Activated gamma-delta T cell treated with Interleukin-2 at 50 U/mL for 16 hours (primary cell): ENCODE measurements at regions not wholly inside any gene's neighbourhood (a gene's known extent, or its start where the extent isn't known, plus 50 kb on each side); places are given as distances from the start of the nearest gene placed in this dataset.
"Not testable (repeated sequence)": the region's sequence is repeated elsewhere in the genome, so short reads cannot be mapped to it uniquely, and the experiment has no call there.

Source experiments
- DNase-seq: peaks from one replicate; pipeline ENCODE4 v3.0.0-alpha.2; 2020

GRCh38 chr6:15827496-15828255, 164.8 kb upstream of the DTNBP1 start:
- no peak for DNase-seq

DNA sequence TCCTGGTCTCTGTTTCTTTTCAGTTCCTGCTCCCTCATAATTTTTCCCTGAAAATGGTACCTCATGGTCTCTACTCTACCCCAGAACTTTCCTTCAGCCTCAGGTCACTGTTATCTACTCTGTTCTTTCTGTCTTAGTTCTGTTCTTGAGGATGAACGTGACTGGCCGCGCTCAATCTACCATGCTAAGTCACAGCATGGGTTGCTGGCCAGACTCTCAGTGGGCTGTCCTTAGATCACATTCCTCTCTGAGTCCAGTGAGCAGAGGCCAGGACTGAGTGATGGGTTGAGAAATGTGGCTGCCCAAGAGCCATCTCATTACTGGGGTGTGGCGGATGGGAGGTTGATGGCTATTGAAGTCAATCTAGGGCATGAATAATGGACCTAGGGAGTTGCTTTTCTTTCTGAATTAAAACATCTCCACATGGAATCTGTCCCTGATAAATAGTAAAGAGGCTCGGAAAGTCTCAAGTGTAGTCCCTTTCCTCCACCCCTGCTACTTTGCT, 164.0 kb upstream of the DTNBP1 start:
- no peak for DNase-seq

DNA sequence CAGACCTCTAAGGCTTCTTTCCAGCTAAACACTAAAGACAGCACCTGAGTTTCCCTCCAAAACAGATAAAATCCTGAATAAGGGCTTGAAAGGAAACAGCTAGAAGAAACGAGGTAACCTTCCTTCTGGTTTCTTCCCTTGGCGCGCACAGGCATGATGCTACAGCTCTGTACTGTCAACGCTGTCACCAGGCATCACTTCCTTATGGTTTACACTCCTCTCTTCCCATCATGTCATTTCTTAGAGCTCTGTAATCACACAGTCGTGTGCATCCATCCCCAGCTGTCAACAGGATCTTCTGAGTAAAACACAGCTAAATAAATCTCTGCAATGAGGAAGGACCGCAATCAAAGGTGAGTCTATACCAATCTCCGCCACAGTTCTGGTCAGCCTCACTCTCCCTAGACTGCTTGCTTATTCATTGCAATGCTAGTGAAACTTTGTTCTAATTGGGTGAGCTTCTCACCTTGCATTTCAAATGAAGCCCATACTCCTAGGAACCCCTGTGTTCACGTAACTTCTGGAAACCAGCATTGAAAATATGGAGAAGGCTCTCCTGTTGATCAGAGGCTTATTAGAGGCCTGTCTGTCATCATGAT, 162.6 kb upstream of the DTNBP1 start:
- no peak for DNase-seq

DNA sequence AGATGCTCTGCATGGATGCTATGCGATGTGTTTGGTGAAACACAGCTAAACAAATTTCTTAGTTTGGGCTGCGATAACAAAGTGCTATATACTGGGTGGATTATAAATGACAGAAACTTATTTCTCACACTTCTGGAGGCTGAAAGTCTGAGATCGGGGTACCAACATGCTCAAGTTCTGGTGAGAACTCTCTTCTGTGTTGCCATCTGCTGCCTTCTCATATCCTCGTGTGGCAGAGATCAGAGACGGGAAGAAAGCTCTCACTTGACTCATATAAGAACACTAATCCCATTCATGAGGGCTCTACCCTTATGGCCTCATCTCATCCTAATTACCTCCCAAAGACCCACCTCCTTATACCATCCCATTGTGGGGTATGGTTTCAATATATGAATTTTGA, 162.0 kb upstream of the DTNBP1 start:
- no peak for DNase-seq

DNA sequence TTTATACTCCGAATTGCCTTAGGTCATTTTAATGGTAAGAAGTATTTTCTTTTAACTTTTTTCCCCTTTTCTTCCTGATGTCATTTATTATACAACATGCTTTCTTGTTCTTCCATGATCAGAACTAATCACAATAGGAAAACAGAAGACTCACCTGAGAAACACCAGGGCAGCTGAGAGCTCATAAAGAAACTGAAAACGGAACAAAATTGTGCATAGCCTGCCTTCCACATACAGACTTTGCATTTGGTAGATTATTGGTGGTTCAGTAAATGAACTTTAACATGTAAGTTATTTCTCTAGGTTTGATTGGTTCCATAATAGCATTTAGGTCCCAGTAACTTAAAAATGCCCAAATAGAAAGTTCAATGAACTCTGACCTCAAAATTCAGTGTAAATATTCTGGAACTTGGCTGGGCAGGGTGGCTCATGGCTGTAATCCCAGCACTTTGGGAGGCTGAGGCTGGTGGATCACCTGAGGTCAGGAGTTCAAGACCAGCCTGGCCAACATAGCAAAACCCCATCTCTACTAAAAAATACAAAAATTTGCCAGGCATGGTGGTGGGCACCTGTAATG, 161.1 kb upstream of the DTNBP1 start:
- no peak for DNase-seq

DNA sequence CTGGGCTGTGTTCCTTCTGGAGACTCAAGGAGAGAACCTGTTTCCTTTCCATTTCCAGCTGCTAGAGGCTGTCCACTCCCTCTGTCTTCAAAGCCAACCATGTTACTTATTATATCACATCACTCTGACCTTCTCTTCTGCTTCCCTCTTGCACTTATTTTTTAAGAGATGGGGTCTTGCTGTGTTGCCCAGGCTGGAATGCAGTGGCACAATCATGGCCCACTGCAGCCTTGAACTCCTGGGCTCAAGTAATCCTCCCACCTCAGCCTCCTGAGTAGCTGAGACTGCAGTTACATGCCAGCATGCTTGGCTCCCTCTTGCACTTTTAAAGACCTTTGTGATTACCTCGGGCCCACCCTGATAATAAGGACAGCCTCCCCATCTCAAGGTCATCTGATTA, 160.0 kb upstream of the DTNBP1 start:
- DNase-seq: no peak

DNA sequence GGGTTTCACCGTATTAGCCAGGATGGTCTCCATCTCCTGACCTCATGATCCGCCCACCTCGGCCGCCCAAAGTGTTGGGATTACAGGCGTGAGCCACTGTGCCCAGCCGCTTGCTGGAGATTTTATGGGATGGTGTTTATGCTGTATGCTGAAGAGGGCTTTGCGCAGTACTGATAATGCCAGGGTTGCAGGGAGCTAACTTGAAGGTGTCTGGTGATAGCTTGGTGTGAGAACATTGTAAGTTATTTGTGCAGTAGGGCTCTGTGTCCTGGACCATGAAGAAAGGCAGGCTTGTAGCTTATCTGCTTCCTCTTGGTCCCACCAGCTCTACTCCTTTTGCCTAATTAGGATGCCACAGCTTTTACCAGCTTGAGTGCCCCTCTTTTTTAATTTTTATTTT, 157.0 kb upstream of the DTNBP1 start:
- DNase-seq: no peak

DNA sequence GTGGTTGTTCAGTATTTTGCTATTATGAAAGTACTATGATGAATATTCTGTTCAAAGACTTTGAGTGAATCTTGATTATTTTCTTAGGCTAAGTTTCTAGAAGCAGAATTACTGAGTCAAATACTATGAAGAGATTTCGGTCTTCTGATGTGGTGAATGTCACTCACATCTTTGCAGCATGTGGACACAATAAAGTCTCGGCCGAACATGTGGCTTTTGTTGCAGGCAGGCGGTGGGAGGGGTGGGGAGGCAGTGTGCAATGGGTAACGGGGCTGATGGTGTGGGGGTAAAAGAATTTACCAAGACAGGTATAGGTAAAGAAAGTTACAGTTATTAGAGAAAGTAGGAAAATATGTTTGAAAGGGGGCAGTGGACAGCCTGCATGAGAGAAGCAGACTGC, 156.4 kb upstream of the DTNBP1 start:
- no peak for DNase-seq

GRCh38 chr6:15818491-15818890, 155.7 kb upstream of the DTNBP1 start:
- DNase-seq: no peak

DNA sequence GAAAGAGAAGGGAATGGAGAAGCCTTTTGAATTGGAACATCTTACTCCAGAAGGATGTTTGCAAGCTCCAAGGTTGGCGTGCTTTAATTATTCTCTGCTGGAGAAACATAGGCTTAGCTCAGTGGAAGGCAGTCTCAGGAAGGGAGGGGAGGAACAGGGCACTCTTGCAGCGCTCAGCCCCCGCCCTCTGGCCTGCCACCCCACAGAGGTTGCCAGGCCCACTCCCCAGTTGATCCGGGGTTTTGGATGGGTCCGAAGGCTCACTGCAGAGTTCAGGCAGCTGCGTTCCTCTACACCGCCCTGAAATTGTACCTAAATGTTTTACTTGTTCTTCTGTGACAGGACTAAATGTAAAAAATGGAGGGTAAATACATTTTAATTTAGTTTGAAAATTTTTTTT, 155.2 kb upstream of the DTNBP1 start:
- DNase-seq: no peak

DNA sequence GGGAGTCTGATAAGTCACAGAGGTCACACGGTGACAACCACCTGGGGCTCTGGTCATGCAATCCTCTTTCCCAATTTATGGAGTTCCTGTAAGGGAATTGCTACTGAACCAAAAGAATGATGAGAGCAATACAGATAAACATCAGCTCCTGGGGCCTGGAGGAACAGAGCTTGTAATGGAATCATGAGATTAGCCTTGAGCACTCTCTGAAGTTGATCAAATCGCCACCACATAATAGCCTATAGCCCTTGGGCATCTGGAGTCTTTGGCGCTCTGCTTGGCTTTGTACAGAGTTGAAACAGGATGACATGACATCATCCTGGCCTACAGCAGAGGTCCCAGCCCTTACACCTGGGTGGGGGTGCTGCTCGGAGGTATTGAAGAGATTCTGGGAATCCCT, 154.3 kb upstream of the DTNBP1 start:
- no peak for DNase-seq

DNA sequence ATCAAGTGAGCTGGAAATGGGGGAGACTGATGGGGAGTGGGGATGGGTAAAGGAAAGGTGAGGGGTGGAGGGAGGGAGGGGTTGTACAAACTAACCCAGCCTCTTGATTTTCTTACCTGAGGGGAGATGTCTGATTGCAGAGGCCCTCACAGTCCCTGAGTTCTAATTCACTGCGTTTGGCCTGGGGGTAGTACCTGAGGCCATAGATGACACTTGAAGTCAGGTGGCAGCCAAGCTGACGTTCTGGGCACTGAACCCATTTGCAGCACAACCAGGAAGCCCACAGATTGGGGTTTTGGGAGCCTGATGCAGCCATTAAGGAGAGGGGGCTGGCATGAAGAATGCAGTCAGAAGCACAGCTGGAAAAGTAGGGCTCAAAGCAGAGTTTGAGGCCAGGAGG, 153.8 kb upstream of the DTNBP1 start:
- DNase-seq: no peak

DNA sequence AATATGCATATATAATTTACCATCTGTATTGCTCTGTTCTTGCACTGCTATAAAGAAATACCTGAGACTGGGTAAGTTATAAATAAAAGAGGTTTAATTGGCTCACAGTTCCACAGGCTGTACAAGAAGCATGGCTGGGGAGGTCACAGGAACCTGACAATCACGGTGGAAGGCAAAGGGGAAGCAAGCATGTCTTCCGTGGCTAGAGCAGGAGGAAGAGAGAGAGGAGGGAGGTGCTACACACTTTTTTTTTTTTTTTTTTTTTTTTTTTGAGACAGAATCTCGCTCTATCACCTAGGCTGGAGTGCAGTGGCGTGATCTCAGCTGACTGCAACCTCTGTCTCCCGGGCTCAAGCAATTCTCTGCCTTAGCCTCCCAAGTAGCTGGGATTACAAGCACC, 150.9 kb upstream of the DTNBP1 start:
- not testable (repeated sequence) for DNase-seq

GRCh38 chr6:15811107-15811506, 148.3 kb upstream of the DTNBP1 start:
- DNase-seq: no peak

- DNase-seq: no peak
Measured at GRCh38 chr6:15810618-15811017, 147.8 kb upstream of the DTNBP1 start.

GRCh38 chr6:15809367-15809766, 146.5 kb upstream of the DTNBP1 start:
- DNase-seq: no peak

DNA sequence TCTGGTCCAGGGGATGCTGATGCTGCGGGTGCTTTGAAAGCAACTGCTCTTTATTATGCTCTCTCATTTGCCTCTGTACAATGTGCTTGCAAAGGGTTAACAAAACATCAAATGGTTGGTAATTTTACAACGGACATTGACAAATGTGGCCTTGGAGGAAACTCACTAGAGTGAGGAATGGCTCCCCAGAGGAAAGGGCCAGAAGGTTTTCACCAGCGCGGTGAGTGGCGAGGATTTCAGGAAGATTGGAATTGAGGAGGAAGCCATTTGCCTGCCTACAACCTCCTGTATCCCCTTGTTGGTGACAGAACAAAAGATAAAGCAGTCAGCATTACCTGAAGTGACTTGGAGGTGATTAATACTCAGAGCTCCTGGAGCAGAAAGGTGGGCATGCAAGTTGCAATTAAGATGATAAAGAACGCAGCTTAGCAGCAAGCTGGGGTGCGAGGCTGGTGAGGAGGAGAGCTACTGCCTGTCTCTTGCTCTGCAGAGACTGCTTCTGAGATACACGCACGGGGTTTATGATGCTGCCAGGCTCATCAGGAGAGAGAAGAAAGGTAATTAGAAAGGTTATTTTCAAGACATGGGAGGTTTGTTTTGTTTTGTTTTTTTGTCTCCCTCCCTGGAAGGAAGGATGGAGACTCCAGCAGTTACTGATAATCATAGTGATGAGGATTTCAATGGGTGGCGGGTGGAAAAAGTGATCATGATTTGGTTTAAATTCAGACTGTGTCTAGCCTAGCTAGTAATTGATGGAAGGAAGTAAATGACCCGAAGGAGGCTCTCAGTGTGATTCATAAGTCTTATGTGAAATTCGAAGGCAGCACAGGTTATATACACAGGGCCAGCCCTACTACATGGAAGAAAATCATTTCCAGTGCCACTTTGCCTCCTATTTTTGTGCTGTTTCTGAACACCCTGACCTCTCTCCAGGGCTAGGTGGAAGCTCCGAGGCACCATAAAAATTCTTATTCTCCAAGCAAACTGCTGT, 141.6 kb upstream of the DTNBP1 start:
- DNase-seq: no peak

DNA sequence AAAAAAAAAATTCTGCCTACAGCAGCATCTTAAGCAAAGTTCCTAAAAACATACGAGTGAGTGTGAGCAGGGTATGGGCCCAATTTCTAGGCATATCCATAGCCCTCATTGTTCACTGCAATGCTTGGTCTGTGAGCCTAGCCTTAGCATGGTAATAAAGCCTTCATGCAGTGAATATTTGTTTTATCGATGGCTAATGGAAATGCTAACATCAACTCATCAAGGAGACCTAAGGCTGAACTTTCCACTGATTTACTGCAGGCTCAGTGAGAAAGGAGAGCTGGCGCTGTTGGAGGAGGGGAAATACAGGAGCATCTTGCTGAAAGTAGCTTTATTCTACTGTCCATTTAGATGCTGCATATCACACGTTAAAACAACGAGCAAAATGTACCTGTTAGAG, 139.6 kb upstream of the DTNBP1 start:
- no peak for DNase-seq

- no peak for DNase-seq
Measured at GRCh38 chr6:15801912-15802311, 139.1 kb upstream of the DTNBP1 start.

DNA sequence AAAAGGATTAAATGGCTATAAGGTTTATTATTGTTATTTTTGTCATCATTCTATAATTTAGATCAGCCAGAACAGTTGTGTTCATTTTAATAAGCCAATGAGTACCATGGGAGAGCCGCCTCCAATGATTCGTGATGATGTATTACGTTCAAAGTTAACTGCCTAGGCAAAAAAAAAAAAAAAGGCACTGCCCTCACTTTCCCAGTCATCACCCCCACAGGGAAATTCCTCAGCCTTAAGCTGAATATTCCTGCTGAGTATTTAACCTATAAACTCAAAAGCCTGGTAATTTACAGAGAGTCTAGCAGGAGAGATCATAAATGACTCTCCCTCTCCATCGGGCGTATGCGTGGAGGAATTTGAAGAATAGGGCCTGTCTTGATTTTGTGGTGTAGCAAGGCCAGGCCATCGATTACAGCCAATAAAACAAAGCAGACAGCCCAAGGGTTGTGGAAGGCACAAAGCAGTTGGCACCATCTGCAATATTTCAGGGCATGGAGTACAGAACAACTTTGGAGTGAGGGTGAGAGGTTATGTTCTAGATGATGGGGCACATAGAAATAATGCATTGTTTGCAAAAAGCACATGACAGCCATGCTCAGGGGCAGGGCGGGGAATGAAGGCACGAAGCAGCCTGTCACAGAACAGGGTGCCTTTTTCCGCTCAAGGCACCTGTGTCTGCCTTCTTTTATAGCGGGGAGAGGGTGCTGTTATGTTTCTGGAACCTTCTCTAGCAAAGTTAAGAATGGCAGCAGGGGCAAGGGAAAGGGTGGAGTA, 138.2 kb upstream of the DTNBP1 start:
- DNase-seq: no peak

DNA sequence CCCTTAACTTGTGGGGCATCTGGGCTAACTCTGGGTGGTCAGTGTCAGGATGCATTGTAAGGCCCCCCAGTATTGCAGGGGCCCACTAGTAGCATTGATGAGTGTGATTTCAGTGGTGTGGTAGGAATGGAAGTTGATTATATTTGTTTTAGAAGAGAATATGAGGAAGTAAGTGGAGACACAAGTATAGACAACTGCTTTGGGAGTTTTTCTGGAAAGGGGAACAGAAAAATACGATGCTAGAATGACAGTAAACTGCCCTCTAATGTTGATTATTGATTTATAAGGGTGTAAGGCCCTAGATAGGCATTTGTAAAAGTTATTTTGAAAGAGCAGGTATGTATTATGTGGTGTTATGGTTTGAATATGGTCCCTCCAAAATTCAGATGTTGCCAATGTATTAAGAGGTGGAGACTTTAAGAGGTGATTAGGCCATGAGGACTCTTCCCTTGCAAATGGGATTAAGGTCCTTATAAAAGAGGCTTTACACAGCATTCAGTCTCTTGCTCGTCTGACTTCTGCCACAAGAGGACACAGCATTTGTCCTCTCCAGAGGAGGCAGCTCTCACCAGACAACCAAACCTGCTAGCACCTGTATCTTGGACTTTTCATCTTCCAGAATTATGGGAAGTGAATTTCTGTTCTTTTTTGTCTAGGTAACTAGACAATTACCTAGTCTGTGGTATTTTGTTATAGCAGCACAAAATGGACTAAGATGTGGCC, 135.9 kb upstream of the DTNBP1 start:
- no peak for DNase-seq

DNA sequence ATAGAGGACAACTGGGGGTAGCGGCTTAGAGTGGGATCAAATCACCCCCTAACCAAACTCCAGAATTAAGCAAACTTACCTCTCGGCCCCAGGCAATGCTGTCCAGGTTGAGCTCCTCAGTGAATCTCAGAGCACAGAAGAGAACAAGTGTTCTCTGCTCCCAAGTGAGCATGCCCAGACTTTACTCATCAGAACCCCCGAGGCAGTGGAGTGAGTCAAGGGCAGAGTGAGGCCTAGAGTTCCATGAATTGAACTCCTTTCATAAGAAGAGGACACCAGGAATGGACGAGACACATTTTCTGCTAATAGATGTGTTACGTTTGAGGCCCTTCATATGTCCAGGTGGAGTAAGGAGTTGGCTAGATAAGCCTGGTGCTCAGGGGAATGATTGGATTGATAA, 134.0 kb upstream of the DTNBP1 start:
- no peak for DNase-seq
